DOHH2 (cell line): ENCODE measurements at regions not wholly inside any gene's neighbourhood (a gene's known extent, or its start where the extent isn't known, plus 50 kb on each side); places are given as distances from the start of the nearest gene placed in this dataset.

Source experiments
- CTCF ChIP-seq: fragments of 200-600 bp; sonication (generic); IDR thresholded peaks from one replicate; pipeline ENCODE4 v1.5.1; 2014; ENCODE audit warnings: antibody characterized with exemption, mild to moderate bottlenecking, low read depth, low read length; ENCODE audit not compliant: poor library complexity, severe bottlenecking
- EZH2phosphoT487 ChIP-seq: fragments of 200-600 bp; sonication (generic); IDR thresholded peaks from 2 replicates; pipeline ENCODE4 v1.6.1; 2017; ENCODE audit warnings: borderline replicate concordance, mild to moderate bottlenecking, antibody characterized with exemption, low read length, moderate library complexity, mixed read lengths

- TF ChIP-seq CTCF (no peak), EZH2phosphoT487 (no peak)
Measured at GRCh38 chr1:148315071-148315811, 163.2 kb upstream of the NBPF11 start.
